ENCODE measurements at regions not wholly inside any gene's neighbourhood (a gene's known extent, or its start where the extent isn't known, plus 50 kb on each side); places are given as distances from the start of the nearest gene placed in this dataset.

DNA sequence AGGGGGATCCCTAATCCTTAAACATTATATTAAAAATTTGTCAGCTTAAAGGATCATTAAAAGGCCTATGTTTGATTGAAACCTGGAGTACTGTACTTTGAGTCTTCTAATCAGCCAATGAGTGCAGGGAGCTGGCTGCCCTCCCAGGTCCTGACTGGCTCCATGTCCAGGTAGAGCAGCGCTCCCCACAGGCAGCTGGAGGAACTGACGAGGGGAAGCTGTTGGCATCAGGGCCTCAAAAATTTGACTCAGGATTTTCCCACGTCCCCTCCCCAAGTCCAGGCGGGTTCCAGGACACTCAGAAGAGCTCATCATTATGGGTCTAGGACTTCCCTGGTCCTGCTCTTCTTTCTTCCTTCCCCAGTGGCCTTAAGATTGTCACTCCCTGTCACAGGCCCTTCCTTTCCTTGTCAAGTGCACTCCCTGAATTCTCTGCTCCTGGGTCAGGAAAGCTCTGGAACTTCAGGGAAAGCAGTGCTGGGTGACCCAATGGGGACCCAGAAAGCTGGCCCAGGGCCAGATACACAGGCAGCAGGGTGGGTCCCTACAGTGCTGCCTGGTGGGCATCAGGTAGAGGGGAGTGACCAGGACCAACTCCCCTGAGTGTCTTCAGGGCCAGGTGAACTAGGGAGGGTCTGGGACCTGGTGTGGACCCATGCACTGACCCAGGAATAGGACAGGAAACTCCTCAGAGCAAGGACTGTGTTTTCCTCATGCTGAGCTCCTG, 65.5 kb downstream of the GGTLC2 start:
- DNase-seq = no peak
- H3K27ac ChIP-seq = no peak overlapping the region
- no peaks in the 10 kb centered on the region for H3K27me3 ChIP-seq
- H3K36me3 ChIP-seq = no peaks in the 10 kb centered on the region
- H3K4me3 ChIP-seq = no peak overlapping the region
- H3K9me3 ChIP-seq = no peaks in the 10 kb centered on the region
- intact Hi-C loops (cut with DNase I; ENCODE audit: low total_unique reads) = loop anchor here (5.0 kb wide), 1 partner anchor 37 kb away; no protein-coding TSS in a partner anchor
- no peaks in the 10 kb centered on the region for H3K4me1 ChIP-seq
- TF ChIP-seq POLR2A (IDR thresholded peaks at IDR 0.05) = no peak
- TF ChIP-seq CTCF (IDR thresholded peaks at IDR 0.05) = no peak

DNA sequence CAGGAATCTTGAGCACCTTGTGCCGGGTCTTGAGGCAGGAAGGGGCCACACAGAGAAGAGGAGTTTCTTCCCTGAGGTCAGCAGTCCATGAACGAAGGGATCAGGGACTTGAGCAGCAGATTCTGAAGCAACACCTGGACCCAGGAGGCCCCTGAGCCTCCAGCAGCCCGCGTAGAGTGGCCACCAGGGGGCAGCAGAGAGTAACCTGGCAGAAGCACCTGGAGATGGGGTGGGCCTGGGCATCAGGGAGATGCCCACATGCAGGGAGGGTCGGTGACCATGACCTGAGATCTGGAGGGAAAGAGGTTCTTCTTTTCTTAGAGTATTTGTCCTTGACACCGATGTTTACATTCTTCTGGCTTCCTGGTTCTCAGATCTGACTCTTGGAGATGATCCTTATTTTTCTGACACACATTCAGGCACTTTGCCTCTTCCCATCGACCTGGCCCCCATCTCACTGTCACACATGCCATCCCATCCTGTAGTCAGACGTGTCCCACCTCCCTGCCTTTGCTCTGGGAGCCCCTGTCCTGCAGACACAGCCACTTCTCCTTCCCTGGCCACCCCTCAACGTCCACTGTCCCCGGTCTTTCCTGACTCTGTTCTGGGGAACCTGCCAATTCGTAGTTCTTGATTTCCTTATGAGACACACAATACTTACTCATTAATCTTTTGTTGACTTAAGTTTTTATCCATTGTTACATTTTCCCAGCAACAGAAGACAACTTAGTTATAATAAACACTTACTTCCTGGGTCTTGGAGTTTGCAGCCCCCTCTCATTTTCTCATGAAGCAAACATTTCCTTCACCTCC, 66.5 kb downstream of the GGTLC2 start:
- Histone ChIP-seq H3K4me1 (no peaks in the 10 kb centered on the region), H3K9me3 (no peaks in the 10 kb centered on the region), H3K4me3 (no peak overlapping the region), H3K36me3 (no peaks in the 10 kb centered on the region), H3K27me3 (no peaks in the 10 kb centered on the region), H3K27ac (no peak overlapping the region)
- TF ChIP-seq POLR2A (IDR thresholded peaks at IDR 0.05) (no peak), CTCF (IDR thresholded peaks at IDR 0.05) (peak; percentile 58 to 82 (median 70))
- intact Hi-C loops (cut with DNase I; ENCODE audit: low total_unique reads) = loop anchor here (5.0 kb wide), 1 partner anchor 36 kb away; no protein-coding TSS in a partner anchor
- DNase-seq = peak; percentile 26 to 29

- intact Hi-C loops (cut with DNase I; ENCODE audit: low total_unique reads) = loop anchor here (5.0 kb wide), 1 partner anchor 36 kb away; no protein-coding TSS in a partner anchor
- no peak for DNase-seq
- TF ChIP-seq CTCF (IDR thresholded peaks at IDR 0.05) (no peak), POLR2A (IDR thresholded peaks at IDR 0.05) (no peak)
Measured at GRCh38 chr22:22711532-22711913, 67.1 kb downstream of the GGTLC2 start.

DNA sequence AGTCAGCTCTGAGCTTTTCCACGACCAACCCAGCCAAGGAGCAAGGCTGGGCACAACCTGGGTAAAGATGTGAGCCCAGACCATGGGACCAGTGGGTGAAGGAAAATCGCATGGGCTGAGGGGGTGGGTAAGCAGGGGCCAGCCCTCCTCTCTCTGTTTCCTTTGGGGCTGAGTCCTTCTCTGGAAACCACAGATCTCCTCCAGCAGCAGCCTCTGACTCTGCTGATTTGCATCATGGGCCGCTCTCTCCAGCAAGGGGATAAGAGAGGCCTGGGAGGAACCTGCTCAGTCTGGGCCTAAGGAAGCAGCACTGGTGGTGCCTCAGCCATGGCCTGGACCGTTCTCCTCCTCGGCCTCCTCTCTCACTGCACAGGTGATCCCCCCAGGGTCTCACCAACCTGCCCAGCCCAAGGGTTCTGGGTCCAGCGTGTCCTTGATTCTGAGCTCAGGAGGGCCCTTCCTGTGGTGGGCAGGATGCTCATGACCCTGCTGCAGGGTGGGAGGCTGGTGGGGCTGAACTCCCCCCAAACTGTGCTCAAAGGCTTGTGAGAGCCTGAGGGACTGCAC, 67.8 kb downstream of the GGTLC2 start:
- Histone ChIP-seq H3K4me3 (no peak overlapping the region), H3K27ac (no peak overlapping the region), H3K27me3 (no peaks in the 10 kb centered on the region), H3K9me3 (no peaks in the 10 kb centered on the region), H3K36me3 (no peaks in the 10 kb centered on the region), H3K4me1 (no peaks in the 10 kb centered on the region)
- TF ChIP-seq POLR2A (IDR thresholded peaks at IDR 0.05) = no peak
- no peak for TF ChIP-seq CTCF (IDR thresholded peaks at IDR 0.05)
- no peak for DNase-seq
- intact Hi-C loops (cut with DNase I; ENCODE audit: low total_unique reads) = loop anchor here (5.0 kb wide), 1 partner anchor 35 kb away; no protein-coding TSS in a partner anchor

More at GRCh38 chr22:22711532-22711913, 67.1 kb downstream of the GGTLC2 start:
- Histone ChIP-seq H3K27ac (no peak overlapping the region), H3K9me3 (no peaks in the 10 kb centered on the region), H3K27me3 (no peaks in the 10 kb centered on the region), H3K4me1 (no peaks in the 10 kb centered on the region), H3K4me3 (no peak overlapping the region), H3K36me3 (no peaks in the 10 kb centered on the region)
